ENCODE measurements at regions not wholly inside any gene's neighbourhood (a gene's known extent, or its start where the extent isn't known, plus 50 kb on each side); places are given as distances from the start of the nearest gene placed in this dataset.

- DNase-seq (ENCODE audit: low spot score), result no peak
Observed at GRCh38 chr10:37685741-37686683, 171.4 kb downstream of the ZNF248 start.

GRCh38 chr10:37684765-37685164 lies 172.6 kb downstream of the ZNF248 start:
- no peak for DNase-seq (ENCODE audit: low spot score)

- no peak for DNase-seq (ENCODE audit: low spot score)
Observed at GRCh38 chr10:37682617-37683016, 174.8 kb downstream of the ZNF248 start.

GRCh38 chr10:37681617-37681999 lies 175.8 kb downstream of the ZNF248 start:
- DNase-seq (ENCODE audit: low spot score), result no peak

- DNase-seq (ENCODE audit: low spot score), result no peak
Observed at GRCh38 chr10:37680716-37681616, 176.4 kb downstream of the ZNF248 start.

GRCh38 chr10:37680243-37680683 lies 177.1 kb downstream of the ZNF248 start:
- DNase-seq (ENCODE audit: low spot score), result no peak

- no peak for DNase-seq (ENCODE audit: low spot score)
Observed at GRCh38 chr10:37679465-37679864, 177.9 kb downstream of the ZNF248 start.

GRCh38 chr10:37675449-37675848 lies 182.0 kb downstream of the ZNF248 start:
- no peak for DNase-seq (ENCODE audit: low spot score)

GRCh38 chr10:37671802-37672201 lies 185.6 kb downstream of the ZNF248 start:
- no peak for DNase-seq (ENCODE audit: low spot score)

GRCh38 chr10:37667736-37668135 lies 189.7 kb downstream of the ZNF248 start:
- no peak for DNase-seq (ENCODE audit: low spot score)

- no peak for DNase-seq (ENCODE audit: low spot score)
Observed at GRCh38 chr10:37654466-37654865, 202.9 kb downstream of the ZNF248 start.

GRCh38 chr10:37643187-37643586 lies 214.2 kb downstream of the ZNF248 start:
- DNase-seq (ENCODE audit: low spot score), result no peak

- DNase-seq (ENCODE audit: low spot score), result no peak
Observed at GRCh38 chr10:37640301-37640700, 217.1 kb downstream of the ZNF248 start.

- no peak for DNase-seq (ENCODE audit: low spot score)
Observed at GRCh38 chr10:37639200-37639599, 218.2 kb downstream of the ZNF248 start.

- no peak for DNase-seq (ENCODE audit: low spot score)
Observed at GRCh38 chr10:37638569-37638968, 218.8 kb downstream of the ZNF248 start.

GRCh38 chr10:37634351-37634880 lies 223.0 kb downstream of the ZNF248 start:
- no peak for DNase-seq (ENCODE audit: low spot score)

- DNase-seq (ENCODE audit: low spot score), result no peak
Observed at GRCh38 chr10:37632641-37633040, 224.8 kb downstream of the ZNF248 start.

GRCh38 chr10:37623506-37623905 lies 233.9 kb downstream of the ZNF248 start:
- no peak for DNase-seq (ENCODE audit: low spot score)

- no peak for DNase-seq (ENCODE audit: low spot score)
Observed at GRCh38 chr10:37619336-37619735, 238.1 kb downstream of the ZNF248 start.

GRCh38 chr10:37588299-37588698 lies 269.1 kb downstream of the ZNF248 start:
- no peak for DNase-seq (ENCODE audit: low spot score)

GRCh38 chr10:37584643-37585042 lies 272.8 kb downstream of the ZNF248 start:
- no peak for DNase-seq (ENCODE audit: low spot score)

- DNase-seq (ENCODE audit: low spot score), result no peak
Observed at GRCh38 chr10:37582237-37582636, 275.2 kb downstream of the ZNF248 start.

- DNase-seq (ENCODE audit: low spot score), result no peak
Observed at GRCh38 chr10:37576154-37576553, 281.3 kb downstream of the ZNF248 start.

Data from COLO829 (cell line).